ENCODE measurements at regions not wholly inside any gene's neighbourhood (a gene's known extent, or its start where the extent isn't known, plus 50 kb on each side); places are given as distances from the start of the nearest gene placed in this dataset.

DNA sequence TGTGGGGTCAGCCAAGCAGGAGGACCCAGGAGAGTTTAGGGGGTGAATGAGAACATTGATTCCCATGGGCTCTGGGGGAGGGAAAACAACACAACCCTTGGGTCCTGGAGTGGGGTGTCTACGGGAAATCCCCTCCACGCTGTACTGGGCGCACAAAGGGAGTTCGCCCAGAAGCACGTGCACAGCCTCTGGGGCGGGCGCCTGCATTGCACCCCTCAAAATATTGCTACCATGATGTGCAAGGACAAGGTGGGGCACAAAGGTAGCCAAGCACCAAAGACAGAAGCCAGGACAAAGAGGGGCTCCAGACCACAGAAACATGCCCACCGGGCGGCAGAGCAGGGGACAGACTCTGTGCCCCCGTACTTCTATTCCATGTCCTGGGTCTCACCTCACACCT, 74.9 kb upstream of the EIF5 start:
- Histone ChIP-seq H3K4me1 (ENCODE audit: insufficient read depth, low read length) (peaks cover 10% of the 10 kb centered on the region), H3K4me3 (ENCODE audit: low read length) (no peak overlapping the region), H3F3A (ENCODE audit: low read length, unreplicated experiment) (no peaks in the 10 kb centered on the region), H3K9me2 (replicated peaks; ENCODE audit: low read length) (no peaks in the 10 kb centered on the region), H3K36me3 (ENCODE audit: low read depth, low read length) (no peaks in the 10 kb centered on the region), H3K79me2 (ENCODE audit: low read length) (no peaks in the 10 kb centered on the region), H3K4me2 (ENCODE audit: low read length) (no peak overlapping the region), H4K20me1 (ENCODE audit: low read length) (no peaks in the 10 kb centered on the region), H3K9me3 (ENCODE audit: low read length) (0 out of 2 replicates have a peak, but pooled peaks cover 5% of the 10 kb centered on the region), H3K9ac (ENCODE audit: low read length) (no peak overlapping the region), H3K27ac (ENCODE audit: low read length) (no peak overlapping the region), H2AFZ (ENCODE audit: low read length) (no peak overlapping the region), H3K27me3 (ENCODE audit: low read length) (no peaks in the 10 kb centered on the region)
- intact Hi-C loops (cut with micrococcal nuclease), result no loop called here
- TF ChIP-seq EZH2 (IDR thresholded peaks at IDR 0.05; ENCODE audit: low read length, unreplicated experiment) (no peak), EZH2phosphoT487 (IDR thresholded peaks at IDR 0.05; ENCODE audit: borderline replicate concordance, low read length) (no peak)
- TF ChIP-seq, protein P1, sequence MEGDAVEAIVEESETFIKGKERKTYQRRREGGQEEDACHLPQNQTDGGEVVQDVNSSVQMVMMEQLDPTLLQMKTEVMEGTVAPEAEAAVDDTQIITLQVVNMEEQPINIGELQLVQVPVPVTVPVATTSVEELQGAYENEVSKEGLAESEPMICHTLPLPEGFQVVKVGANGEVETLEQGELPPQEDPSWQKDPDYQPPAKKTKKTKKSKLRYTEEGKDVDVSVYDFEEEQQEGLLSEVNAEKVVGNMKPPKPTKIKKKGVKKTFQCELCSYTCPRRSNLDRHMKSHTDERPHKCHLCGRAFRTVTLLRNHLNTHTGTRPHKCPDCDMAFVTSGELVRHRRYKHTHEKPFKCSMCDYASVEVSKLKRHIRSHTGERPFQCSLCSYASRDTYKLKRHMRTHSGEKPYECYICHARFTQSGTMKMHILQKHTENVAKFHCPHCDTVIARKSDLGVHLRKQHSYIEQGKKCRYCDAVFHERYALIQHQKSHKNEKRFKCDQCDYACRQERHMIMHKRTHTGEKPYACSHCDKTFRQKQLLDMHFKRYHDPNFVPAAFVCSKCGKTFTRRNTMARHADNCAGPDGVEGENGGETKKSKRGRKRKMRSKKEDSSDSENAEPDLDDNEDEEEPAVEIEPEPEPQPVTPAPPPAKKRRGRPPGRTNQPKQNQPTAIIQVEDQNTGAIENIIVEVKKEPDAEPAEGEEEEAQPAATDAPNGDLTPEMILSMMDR (conservative IDR thresholded peaks at IDR 0.05; ENCODE audit: low read depth, low read length), result no peak
- no peak for DNase-seq
- ChIA-PET POLR2A (ENCODE audit: unreplicated experiment) (no interaction called here), CTCF (no interaction called here)
- ATAC-seq, result no peak
- BruUV-seq (replicated peaks), result no TSS peak

DNA sequence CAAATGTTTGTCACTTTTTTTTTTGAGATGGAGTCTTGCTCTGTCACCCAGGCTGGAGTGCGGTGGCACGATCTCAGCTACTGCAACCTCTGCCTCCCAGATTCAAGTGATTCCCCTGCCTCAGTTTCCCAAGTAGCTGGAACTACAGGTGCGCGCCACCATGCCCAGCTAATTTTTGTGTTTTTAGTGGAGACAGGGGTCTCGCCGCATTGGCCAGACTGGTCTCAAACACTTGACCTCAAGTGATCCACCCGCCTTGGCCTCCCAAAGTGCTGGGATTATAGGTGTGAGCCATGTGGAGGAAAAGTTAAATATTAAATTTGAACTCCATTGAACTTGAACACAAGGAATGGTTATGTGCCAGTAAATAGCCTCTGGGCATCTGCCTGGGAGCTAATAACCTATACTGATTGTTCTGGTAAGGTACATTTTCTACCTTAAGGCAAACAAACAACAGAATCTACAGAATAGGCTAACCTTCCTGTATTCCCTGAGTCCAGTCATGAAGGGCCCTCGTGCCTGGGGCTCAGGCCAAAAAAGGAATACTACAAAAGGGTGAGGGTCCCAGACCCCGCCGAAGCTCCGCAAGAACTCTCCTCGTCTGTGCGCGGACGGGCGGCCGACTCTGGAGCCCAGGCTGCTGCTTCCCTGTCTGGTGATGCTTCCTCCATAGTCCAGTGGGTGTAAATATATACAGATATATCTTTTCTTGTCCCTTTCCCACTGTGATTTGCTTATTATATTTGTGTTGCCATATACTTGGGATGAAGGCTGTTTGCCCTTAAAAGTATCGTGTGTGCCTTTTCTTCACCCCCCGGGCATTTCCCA, 74.0 kb upstream of the EIF5 start:
- Histone ChIP-seq H3K9ac (ENCODE audit: low read length) (peak overlapping the region; percentile 47), H3K4me2 (ENCODE audit: low read length) (peak overlapping the region; percentile 95), H3K9me2 (replicated peaks; ENCODE audit: low read length) (no peaks in the 10 kb centered on the region), H3K27me3 (ENCODE audit: low read length) (no peaks in the 10 kb centered on the region), H3K36me3 (ENCODE audit: low read depth, low read length) (no peaks in the 10 kb centered on the region), H3K79me2 (ENCODE audit: low read length) (no peaks in the 10 kb centered on the region), H3K27ac (ENCODE audit: low read length) (peak overlapping the region; percentile 44), H4K20me1 (ENCODE audit: low read length) (no peaks in the 10 kb centered on the region), H3K4me3 (ENCODE audit: low read length) (peak overlapping the region; percentile 87), H3K9me3 (ENCODE audit: low read length) (0 out of 2 replicates have a peak, but pooled peaks cover 5% of the 10 kb centered on the region), H2AFZ (ENCODE audit: low read length) (peak overlapping the region; percentile 97), H3K4me1 (ENCODE audit: insufficient read depth, low read length) (peaks cover 10% of the 10 kb centered on the region), H3F3A (ENCODE audit: low read length, unreplicated experiment) (no peaks in the 10 kb centered on the region)
- POLR2A ChIA-PET (ENCODE audit: unreplicated experiment), result no interaction called here
- ATAC-seq (peak; percentile 75), DNase-seq (peak; percentile 34)
- TF ChIP-seq, protein P1 (conservative IDR thresholded peaks at IDR 0.05; ENCODE audit: low read depth, low read length), result no peak
- TF ChIP-seq EZH2phosphoT487 (IDR thresholded peaks at IDR 0.05; ENCODE audit: borderline replicate concordance, low read length), result no peak
- intact Hi-C loops (cut with micrococcal nuclease), result no loop called here
- CTCF ChIA-PET, result no interaction called here
- BruUV-seq (replicated peaks), result no TSS peak

GRCh38 chr14:103260629-103261124, 73.4 kb upstream of the EIF5 start:
- Histone ChIP-seq H3K4me2 (ENCODE audit: low read length) (peak overlapping the region; percentile 95), H3K9me3 (ENCODE audit: low read length) (0 out of 2 replicates have a peak, but pooled peaks cover 5% of the 10 kb centered on the region), H3F3A (ENCODE audit: low read length, unreplicated experiment) (no peaks in the 10 kb centered on the region), H4K20me1 (ENCODE audit: low read length) (no peaks in the 10 kb centered on the region), H3K79me2 (ENCODE audit: low read length) (no peaks in the 10 kb centered on the region), H3K4me3 (ENCODE audit: low read length) (peak overlapping the region; percentile 87), H3K9me2 (replicated peaks; ENCODE audit: low read length) (no peaks in the 10 kb centered on the region), H3K9ac (ENCODE audit: low read length) (peak overlapping the region; percentile 47), H2AFZ (ENCODE audit: low read length) (peak overlapping the region; percentile 97), H3K27me3 (ENCODE audit: low read length) (no peaks in the 10 kb centered on the region), H3K4me1 (ENCODE audit: insufficient read depth, low read length) (peaks cover 10% of the 10 kb centered on the region), H3K27ac (ENCODE audit: low read length) (peak overlapping the region; percentile 44), H3K36me3 (ENCODE audit: low read depth, low read length) (no peaks in the 10 kb centered on the region)
- POLR2A ChIA-PET (ENCODE audit: unreplicated experiment), result no interaction called here
- intact Hi-C loops (cut with micrococcal nuclease), result no loop called here
- ATAC-seq, result peak; percentile 83
- peak; percentile 63 for DNase-seq
- CTCF ChIA-PET, result no interaction called here
- no peak for TF ChIP-seq EZH2phosphoT487 (IDR thresholded peaks at IDR 0.05; ENCODE audit: borderline replicate concordance, low read length)
- TF ChIP-seq EZH2 (IDR thresholded peaks at IDR 0.05; ENCODE audit: low read length, unreplicated experiment), result no peak
- TF ChIP-seq, protein P1 (conservative IDR thresholded peaks at IDR 0.05; ENCODE audit: low read depth, low read length), result no peak
- BruUV-seq (replicated peaks), result no TSS peak

Data from PC-3 (cell line).